H9 (cell line): ENCODE measurements at regions not wholly inside any gene's neighbourhood (a gene's known extent, or its start where the extent isn't known, plus 50 kb on each side); places are given as distances from the start of the nearest gene placed in this dataset.

Source experiments
- DNase-seq: peaks from one replicate; pipeline ENCODE4 v3.0.0-alpha.2; 2017
- H2AFZ ChIP-seq: one replicate; pipeline ENCODE4 v1.6.1; 2013; ENCODE audit warnings: mild to moderate bottlenecking, low read length, control low read depth, moderate library complexity
- H2AK5ac ChIP-seq: 2 replicates; pipeline ENCODE4 v1.6.1; 2013; ENCODE audit warnings: low read length, control low read depth, mixed read lengths; ENCODE audit not compliant: insufficient read length
- H2BK120ac ChIP-seq: one replicate; pipeline ENCODE4 v1.6.1; 2013; ENCODE audit warnings: low read depth, mild to moderate bottlenecking, low read length, control low read depth, inconsistent platforms; ENCODE audit not compliant: poor library complexity, severe bottlenecking
- H2BK12ac ChIP-seq: 2 replicates; pipeline ENCODE4 v1.6.1; 2013; ENCODE audit warnings: low read length, control low read depth, mixed read lengths, low read depth; ENCODE audit not compliant: insufficient read length
- H2BK15ac ChIP-seq: 2 replicates; pipeline ENCODE4 v1.6.1; 2013; ENCODE audit warnings: low read depth, low read length, control low read depth
- H2BK20ac ChIP-seq: one replicate; pipeline ENCODE4 v1.6.1; 2013; ENCODE audit warnings: low read depth, mild to moderate bottlenecking, low read length, control low read depth, inconsistent platforms; ENCODE audit not compliant: poor library complexity, severe bottlenecking
- H2BK5ac ChIP-seq: 2 replicates; pipeline ENCODE4 v1.6.1; 2013; ENCODE audit warnings: low read length, control low read depth, mixed read lengths; ENCODE audit not compliant: insufficient read length
- H3K14ac ChIP-seq: 2 replicates; pipeline ENCODE4 v1.6.1; 2013; ENCODE audit warnings: low read length, control low read depth; ENCODE audit not compliant: insufficient read depth
- H3K18ac ChIP-seq: 2 replicates; pipeline ENCODE4 v1.6.1; 2013; ENCODE audit warnings: low read depth, mild to moderate bottlenecking, mixed read lengths, low read length, control low read depth; ENCODE audit not compliant: insufficient read length
- H3K23ac ChIP-seq: 2 replicates; pipeline ENCODE4 v1.6.1; 2013; ENCODE audit warnings: low read length, control low read depth, mixed read lengths, low read depth; ENCODE audit not compliant: insufficient read length
- H3K23me2 ChIP-seq: 2 replicates; pipeline ENCODE4 v1.6.1; 2013; ENCODE audit warnings: low read depth, mild to moderate bottlenecking, mixed read lengths, low read length, control low read depth; ENCODE audit not compliant: insufficient read length, poor library complexity, severe bottlenecking
- H3K27ac ChIP-seq: 2 replicates; pipeline ENCODE4 v1.5.1; 2013; ENCODE audit warnings: low read length, control low read depth, mixed read lengths, low read depth; ENCODE audit not compliant: insufficient read length
- H3K27me3 ChIP-seq: 2 replicates; pipeline ENCODE4 v1.6.1; 2013; ENCODE audit warnings: low read length, control low read depth, inconsistent platforms; ENCODE audit not compliant: insufficient read depth
- H3K4ac ChIP-seq: 2 replicates; pipeline ENCODE4 v1.6.1; 2013; ENCODE audit warnings: low read depth, mild to moderate bottlenecking, control low read depth, inconsistent platforms, low read length, moderate library complexity
- H3K4me1 ChIP-seq: 2 replicates; pipeline ENCODE4 v1.6.1; 2013; ENCODE audit warnings: low read length, control low read depth, inconsistent platforms; ENCODE audit not compliant: insufficient read depth
- H3K4me2 ChIP-seq: 2 replicates; pipeline ENCODE4 v1.6.1; 2013; ENCODE audit warnings: low read length, control low read depth, mixed read lengths; ENCODE audit not compliant: insufficient read length, insufficient read depth
- H3K56ac ChIP-seq: 2 replicates; pipeline ENCODE4 v1.6.1; 2013; ENCODE audit warnings: low read depth, mild to moderate bottlenecking, mixed read lengths, low read length, control low read depth; ENCODE audit not compliant: insufficient read length
- H3K79me1 ChIP-seq: 2 replicates; pipeline ENCODE4 v1.6.1; 2013; ENCODE audit warnings: low read depth, mild to moderate bottlenecking, moderate library complexity, low read length, control low read depth, inconsistent platforms; ENCODE audit not compliant: insufficient read depth, poor library complexity, severe bottlenecking
- H3K79me2 ChIP-seq: 2 replicates; pipeline ENCODE4 v1.6.1; 2013; ENCODE audit warnings: low read length, control low read depth, inconsistent platforms; ENCODE audit not compliant: insufficient read depth
- H3K9ac ChIP-seq: 2 replicates; pipeline ENCODE4 v1.6.1; 2013; ENCODE audit warnings: low read length, control low read depth, mixed read lengths; ENCODE audit not compliant: insufficient read length; ENCODE audit errors: extremely low read depth
- H3K9me3 ChIP-seq: one replicate; pipeline ENCODE4 v1.6.1; 2013; ENCODE audit warnings: low read depth, low read length, inconsistent platforms; ENCODE audit not compliant: control insufficient read depth
- H3T11ph ChIP-seq: one replicate; pipeline ENCODE4 v1.6.1; 2013; ENCODE audit warnings: mild to moderate bottlenecking, low read length, control low read depth, inconsistent platforms
- H4K20me1 ChIP-seq: one replicate; pipeline ENCODE4 v1.6.1; 2013; ENCODE audit not compliant: control insufficient read depth, insufficient read length, insufficient read depth
- H4K5ac ChIP-seq: 2 replicates; pipeline ENCODE4 v1.6.1; 2013; ENCODE audit warnings: low read depth, mild to moderate bottlenecking, mixed read lengths, low read length, control low read depth; ENCODE audit not compliant: insufficient read length
- H4K8ac ChIP-seq: replicated peaks from 2 replicates; pipeline ENCODE4 v1.6.1; 2013; ENCODE audit warnings: low read length, control low read depth, mixed read lengths, low read depth; ENCODE audit not compliant: insufficient read length
- H4K91ac ChIP-seq: 2 replicates; pipeline ENCODE4 v1.6.1; 2013; ENCODE audit warnings: low read depth, mild to moderate bottlenecking, moderate library complexity, mixed read lengths, low read length, control low read depth; ENCODE audit not compliant: insufficient read length
- H3K27ac Mint-ChIP-seq, 3 experiments: 2 replicates in 2 of 3; 3 replicates in 1 of 3; pipeline ENCODE4 v1.8.0; 2020 to 2021; ENCODE audit warnings: mixed read lengths in 3 of 3, mild to moderate bottlenecking in 1 of 3, moderate library complexity in 1 of 3
- H3K27me3 Mint-ChIP-seq: 2 replicates; pipeline ENCODE4 v1.8.0; 2021; ENCODE audit warnings: low read depth, mild to moderate bottlenecking, moderate library complexity, mixed read lengths
- H3K36me3 Mint-ChIP-seq, 3 experiments: 2 replicates in 2 of 3; 3 replicates in 1 of 3; pipeline ENCODE4 v1.8.0; 2020 to 2021; ENCODE audit warnings: low read depth in 3 of 3, mixed read lengths in 3 of 3; ENCODE audit not compliant: insufficient read depth in 1 of 3
- H3K4me1 Mint-ChIP-seq, 2 experiments: 2 replicates each; pipeline ENCODE4 v1.8.0; 2020; ENCODE audit warnings: mixed read lengths in 2 of 2
- H3K4me3 Mint-ChIP-seq, 2 experiments: 2 replicates in 1 of 2; 3 replicates in 1 of 2; pipeline ENCODE4 v1.8.0; 2020 to 2021; ENCODE audit warnings: mild to moderate bottlenecking in 2 of 2, mixed read lengths in 2 of 2, moderate library complexity in 1 of 2
- H3K9me3 Mint-ChIP-seq, 2 experiments: 2 replicates in 1 of 2; 3 replicates in 1 of 2; pipeline ENCODE4 v1.8.0; 2020; ENCODE audit warnings: mild to moderate bottlenecking in 2 of 2, mixed read lengths in 2 of 2, moderate library complexity in 1 of 2
- CTCF ChIP-seq: fragments of 200-600 bp; sonication (generic); conservative IDR thresholded peaks from 3 replicates; pipeline ENCODE4 v1.8.0; 2021; ENCODE audit warnings: antibody characterized with exemption, mild to moderate bottlenecking
- WGBS: extraction: QIAGEN DNeasy Blood & Tissue Kit; methylation state at CpG from one replicate; pipeline ENCODE4 v1.1.7; 2013; ENCODE audit warnings: missing lambda C conversion rate, low lambda C conversion rate, mixed read lengths; ENCODE audit not compliant: insufficient read length; ENCODE audit errors: extremely low coverage; 5-methylcytosine and 5-hydroxymethylcytosine counted together

GRCh38 chr13:104837756-104838155 lies 1697.7 kb downstream of the EFNB2 start:
- no peak for TF ChIP-seq CTCF
- no peak overlapping the region for H3K18ac ChIP-seq
- no peaks in the 10 kb centered on the region for H3K27me3 Mint-ChIP-seq
- H3K27ac Mint-ChIP-seq, result peak overlapping the region in 1 of 3 experiments; percentile 6; a peak in 1 of 7 replicates
- H2BK120ac ChIP-seq, result no peak overlapping the region
- no peak overlapping the region for H4K5ac ChIP-seq
- H4K8ac ChIP-seq, result no peak overlapping the region
- no peaks in the 10 kb centered on the region for H3K23me2 ChIP-seq
- H4K91ac ChIP-seq, result no peak overlapping the region
- no peak overlapping the region for H2BK15ac ChIP-seq
- H3K79me1 ChIP-seq, result no peaks in the 10 kb centered on the region
- H3K23ac ChIP-seq, result no peak overlapping the region
- no peak overlapping the region for H3K14ac ChIP-seq
- no peaks in the 10 kb centered on the region for H3K4me1 ChIP-seq
- H3K4ac ChIP-seq, result no peak overlapping the region
- H3K79me2 ChIP-seq, result no peaks in the 10 kb centered on the region
- no peaks in the 10 kb centered on the region for H3K9me3 ChIP-seq
- H3K36me3 Mint-ChIP-seq, result no peaks in the 10 kb centered on the region; a peak in 1 of 7 replicates
- no peak overlapping the region for H2AFZ ChIP-seq
- no peak overlapping the region for H3K4me3 Mint-ChIP-seq
- H3K27ac ChIP-seq, result no peak overlapping the region
- H2BK5ac ChIP-seq, result no peak overlapping the region
- H3K4me1 Mint-ChIP-seq, result peaks cover 3 to 7% of the 10 kb centered on the region in 2 experiments
- no peak overlapping the region for H3T11ph ChIP-seq
- H2AK5ac ChIP-seq, result no peak overlapping the region
- H3K9me3 Mint-ChIP-seq, result no peaks in the 10 kb centered on the region
- H3K4me2 ChIP-seq, result no peak overlapping the region
- no peak overlapping the region for H2BK20ac ChIP-seq
- no peak overlapping the region for H3K9ac ChIP-seq
- H3K27me3 ChIP-seq, result no peaks in the 10 kb centered on the region
- no peak for DNase-seq
- H4K20me1 ChIP-seq, result no peaks in the 10 kb centered on the region
- no peak overlapping the region for H3K56ac ChIP-seq
- H2BK12ac ChIP-seq, result no peak overlapping the region
- WGBS, result no CpG with 5 or more reads among the region's 3 CpGs
